HL-60 (cell line): ENCODE measurements at regions not wholly inside any gene's neighbourhood (a gene's known extent, or its start where the extent isn't known, plus 50 kb on each side); places are given as distances from the start of the nearest gene placed in this dataset.

Experiments
- CTCF ChIP-seq: IDR thresholded peaks from one replicate; pipeline ENCODE4 v1.5.1; 2011; ENCODE audit warnings: low read length, control low read depth, inconsistent platforms; ENCODE audit not compliant: insufficient read depth
- GABPA ChIP-seq: IDR thresholded peaks from 2 replicates; pipeline ENCODE4 v1.6.1; 2012; ENCODE audit warnings: low read depth
- POLR2AphosphoS5 ChIP-seq: IDR thresholded peaks from 2 replicates; pipeline ENCODE4 v1.6.1; 2012; ENCODE audit warnings: low read depth
- SPI1 ChIP-seq: IDR thresholded peaks from 2 replicates; pipeline ENCODE4 v1.6.1; 2012; ENCODE audit warnings: low read depth, mild to moderate bottlenecking, borderline replicate concordance

GRCh38 chr14:38799671-38800070 is 303.4 kb downstream of the SEC23A start:
- TF ChIP-seq POLR2AphosphoS5 = no peak
- TF ChIP-seq CTCF = no peak
- no peak for TF ChIP-seq SPI1
- no peak for TF ChIP-seq GABPA
